HuH-7.5 (cell line): ENCODE measurements at regions not wholly inside any gene's neighbourhood (a gene's known extent, or its start where the extent isn't known, plus 50 kb on each side); places are given as distances from the start of the nearest gene placed in this dataset.

Experiments used
- DNase-seq: peaks from one replicate; pipeline ENCODE4 v3.0.0; 2011; ENCODE audit warnings: low spot score

GRCh38 chr10:2173327-2173726 lies 436.0 kb upstream of the ADARB2 start:
- no peak for DNase-seq

- no peak for DNase-seq
Observed at GRCh38 chr10:2165771-2166460, 428.6 kb upstream of the ADARB2 start.

GRCh38 chr10:2150288-2150687 lies 413.0 kb upstream of the ADARB2 start:
- DNase-seq = no peak

GRCh38 chr10:2145926-2146478 lies 408.7 kb upstream of the ADARB2 start:
- no peak for DNase-seq

GRCh38 chr10:2145491-2145890 lies 408.2 kb upstream of the ADARB2 start:
- no peak for DNase-seq

- no peak for DNase-seq
Observed at GRCh38 chr10:2144584-2144983, 407.3 kb upstream of the ADARB2 start.

GRCh38 chr10:2143213-2143835 lies 406.0 kb upstream of the ADARB2 start:
- DNase-seq = no peak

GRCh38 chr10:2139746-2140145 lies 402.4 kb upstream of the ADARB2 start:
- DNase-seq = no peak

- no peak for DNase-seq
Observed at GRCh38 chr10:2137549-2138174, 400.3 kb upstream of the ADARB2 start.

- no peak for DNase-seq
Observed at GRCh38 chr10:2130705-2131305, 393.5 kb upstream of the ADARB2 start.

GRCh38 chr10:2128991-2129390 lies 391.7 kb upstream of the ADARB2 start:
- no peak for DNase-seq

- DNase-seq = no peak
Observed at GRCh38 chr10:2124135-2124534, 386.8 kb upstream of the ADARB2 start.

- no peak for DNase-seq
Observed at GRCh38 chr10:2122431-2123124, 385.3 kb upstream of the ADARB2 start.

GRCh38 chr10:2121929-2122328 lies 384.6 kb upstream of the ADARB2 start:
- DNase-seq = no peak

- no peak for DNase-seq
Observed at GRCh38 chr10:2121315-2121714, 384.0 kb upstream of the ADARB2 start.

GRCh38 chr10:2120746-2121145 lies 383.4 kb upstream of the ADARB2 start:
- DNase-seq = no peak

- no peak for DNase-seq
Observed at GRCh38 chr10:2119316-2119715, 382.0 kb upstream of the ADARB2 start.

GRCh38 chr10:2118201-2118600 lies 380.9 kb upstream of the ADARB2 start:
- DNase-seq = no peak

- DNase-seq = no peak
Observed at GRCh38 chr10:2117641-2118040, 380.3 kb upstream of the ADARB2 start.

GRCh38 chr10:2111965-2112364 lies 374.6 kb upstream of the ADARB2 start:
- no peak for DNase-seq

- no peak for DNase-seq
Observed at GRCh38 chr10:2108496-2108895, 371.2 kb upstream of the ADARB2 start.

- no peak for DNase-seq
Observed at GRCh38 chr10:2106641-2107040, 369.3 kb upstream of the ADARB2 start.
